ENCODE measurements at regions not wholly inside any gene's neighbourhood (a gene's known extent, or its start where the extent isn't known, plus 50 kb on each side); places are given as distances from the start of the nearest gene placed in this dataset.
"Not testable (repeated sequence)": the region's sequence is repeated elsewhere in the genome, so short reads cannot be mapped to it uniquely, and the experiment has no call there.

DNA sequence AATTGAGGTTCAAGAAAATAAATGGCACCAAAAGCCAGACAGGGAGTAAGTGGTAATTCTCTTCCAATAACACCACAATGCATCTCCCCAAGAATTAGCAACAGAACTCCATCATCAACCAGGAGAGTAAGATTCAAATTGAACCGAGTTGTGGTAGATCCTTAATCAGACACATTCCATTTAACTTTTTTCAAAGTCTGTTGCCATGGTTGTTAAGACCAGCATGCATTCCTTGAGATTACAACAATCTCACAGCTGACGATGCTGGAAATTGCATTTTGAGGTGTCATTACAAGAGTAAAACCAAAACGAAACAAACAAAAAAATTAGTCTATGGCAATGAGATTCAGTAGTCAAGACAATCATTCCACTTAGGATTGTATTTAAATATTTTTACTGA, 78.9 kb upstream of the ZNF462 start:
- no peak for DNase-seq

GRCh38 chr9:106785200-106785599, 77.8 kb upstream of the ZNF462 start:
- no peak for DNase-seq

DNA sequence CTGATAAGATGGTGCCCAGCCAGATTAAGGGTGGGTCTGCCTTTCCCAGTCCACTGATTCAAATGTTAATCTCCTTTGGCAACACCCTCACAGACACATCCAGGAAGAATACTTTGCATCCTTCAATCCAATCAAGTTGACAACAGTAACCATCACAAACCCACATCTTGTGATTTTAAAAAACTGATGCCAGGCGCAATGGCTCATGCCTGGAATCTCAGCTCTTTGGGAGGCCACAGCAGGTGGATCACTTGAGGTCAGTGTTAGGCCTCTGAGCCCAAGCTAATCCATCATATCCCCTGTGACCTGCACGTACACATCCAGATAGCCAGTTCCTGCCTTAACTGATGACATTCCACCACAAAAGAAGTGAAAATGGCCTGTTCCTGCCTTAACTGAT, 74.9 kb upstream of the ZNF462 start:
- not testable (repeated sequence) for DNase-seq

- DNase-seq, result no peak
Observed at GRCh38 chr9:106795031-106795430, 67.9 kb upstream of the ZNF462 start.

GRCh38 chr9:106796771-106797170, 66.2 kb upstream of the ZNF462 start:
- no peak for DNase-seq

- DNase-seq, result no peak
Observed at GRCh38 chr9:106797299-106797698, 65.7 kb upstream of the ZNF462 start.

GRCh38 chr9:106798016-106798799, 64.8 kb upstream of the ZNF462 start:
- no peak for DNase-seq

GRCh38 chr9:106799152-106799551, 63.8 kb upstream of the ZNF462 start:
- DNase-seq, result no peak

- no peak for DNase-seq
Observed at GRCh38 chr9:106800701-106801270, 62.2 kb upstream of the ZNF462 start.

DNA sequence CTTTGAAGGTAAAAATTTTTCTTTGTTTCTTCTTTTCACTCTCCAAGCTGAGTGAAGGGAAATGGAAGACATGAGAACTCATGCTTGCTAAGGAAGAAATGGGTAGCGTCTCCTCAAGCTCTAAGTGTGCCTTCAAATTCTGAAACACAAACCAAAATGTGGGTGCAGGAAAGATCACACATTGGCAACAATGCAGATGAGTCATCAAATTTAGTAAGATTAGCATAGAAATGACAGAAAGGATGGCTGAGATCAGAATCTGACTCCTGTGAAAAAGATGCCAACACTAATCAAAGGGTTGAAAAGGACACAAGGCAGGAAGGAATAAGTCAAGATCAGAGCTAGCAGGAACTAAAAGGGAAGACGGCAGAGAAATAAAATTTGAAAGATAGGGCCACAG, 61.1 kb upstream of the ZNF462 start:
- no peak for DNase-seq

Data from inflammatory macrophage treated with lipopolysaccharide for 1 hour (primary cell).